Peyer's patch (tissue), 4 donors: ENCODE measurements at regions not wholly inside any gene's neighbourhood (a gene's known extent, or its start where the extent isn't known, plus 50 kb on each side); places are given as distances from the start of the nearest gene placed in this dataset.

Source experiments
- DNase-seq, 3 donors: peaks; one replicate each; pipeline ENCODE4 v3.0.0-alpha.2; 2017 to 2019
- H3K27ac ChIP-seq, 4 donors: fragments of 200-600 bp; sonication (generic); one replicate each; pipeline ENCODE4 v1.5.1; 2016 to 2019
- H3K27me3 ChIP-seq, 2 donors: fragments of 200-600 bp; sonication (generic); one replicate each; pipeline ENCODE4 v1.5.1; 2019
- H3K36me3 ChIP-seq, 3 donors: fragments of 200-600 bp; sonication (generic); one replicate each; pipeline ENCODE4 v1.5.1; 2016 to 2019
- H3K4me1 ChIP-seq, 4 donors: fragments of 200-600 bp; sonication (generic); one replicate each; pipeline ENCODE4 v1.5.1; 2016 to 2019
- H3K4me3 ChIP-seq, 4 donors: fragments of 200-600 bp; sonication (generic); 1 replicate in 3 of 4; 2 replicates in 1 of 4; pipeline ENCODE4 v1.5.1; 2016 to 2019; ENCODE audit warnings: mild to moderate bottlenecking in 1 of 4
- H3K9me3 ChIP-seq, 4 donors: fragments of 200-600 bp; sonication (generic); one replicate each; pipeline ENCODE4 v1.5.1; 2016 to 2019; ENCODE audit warnings: mild to moderate bottlenecking in 1 of 4
- POLR2A ChIP-seq, 2 donors: fragments of 450-650 bp; IDR thresholded peaks; one replicate each; pipeline ENCODE4 v1.5.1; 2017; ENCODE audit warnings: antibody characterized with exemption in 2 of 2, mild to moderate bottlenecking in 2 of 2, moderate library complexity in 2 of 2
- TF ChIP-seq, protein P1 (sequence below), 6 experiments: fragments of 450-650 bp in 4 of 6; fragments of 200-600 bp in 2 of 6; sonication (generic) in 1 of 6; IDR thresholded peaks; one replicate each; pipeline ENCODE4 v1.5.1; 2017 to 2019; ENCODE audit warnings: antibody characterized with exemption in 6 of 6, mild to moderate bottlenecking in 3 of 6, moderate library complexity in 1 of 6

DNA sequence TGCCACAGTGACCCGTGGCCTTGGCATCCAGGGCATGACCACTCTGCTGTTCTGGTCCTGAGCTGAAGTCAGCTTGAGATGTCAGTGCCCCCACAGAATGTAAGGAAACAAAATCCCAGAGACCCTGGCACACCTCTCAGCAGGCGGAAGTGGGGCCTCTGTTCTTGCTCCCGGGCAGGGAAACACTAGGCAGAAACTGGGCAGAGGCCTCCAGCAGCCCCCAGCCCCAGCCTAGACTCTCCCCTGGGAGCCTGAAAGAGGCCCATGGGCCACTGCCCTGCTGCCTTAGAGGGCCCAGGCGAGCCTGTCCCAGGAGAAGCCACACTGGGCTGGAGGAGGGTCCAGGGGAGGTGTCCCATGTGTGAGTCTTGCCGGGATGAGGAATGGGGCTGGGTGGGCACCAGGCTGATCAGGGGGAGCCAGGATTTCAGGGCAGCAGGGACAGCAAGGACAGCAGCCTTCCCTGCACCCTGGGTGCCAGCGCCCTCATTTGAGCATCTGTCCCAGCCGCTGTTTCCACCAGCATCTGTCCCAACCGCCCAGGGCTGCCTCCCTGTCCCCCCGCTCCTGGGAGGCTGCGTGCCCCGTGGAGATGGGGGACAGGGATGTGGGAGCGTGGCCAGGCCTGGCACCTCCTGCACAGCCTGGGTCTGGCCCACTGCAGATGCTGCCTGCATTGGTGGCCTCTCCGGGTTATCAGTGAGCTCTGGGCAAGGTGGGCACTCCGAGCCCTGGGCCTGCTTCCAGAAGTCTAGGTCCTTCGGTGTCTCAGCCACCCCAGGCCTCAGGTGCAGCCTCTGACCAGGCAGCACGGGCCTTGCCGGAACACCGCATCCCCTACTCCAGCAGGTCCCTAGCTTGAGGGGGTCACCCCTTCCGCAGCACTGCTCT is 1072.4 kb downstream of the BRD1 start:
- Histone ChIP-seq H3K4me3 (no peak overlapping the region), H3K36me3 (no peaks in the 10 kb centered on the region), H3K27me3 (no peaks in the 10 kb centered on the region), H3K9me3 (no peaks in the 10 kb centered on the region), H3K27ac (no peak overlapping the region), H3K4me1 (no peaks in the 10 kb centered on the region)
- DNase-seq, result peak; percentile 5 to 27 (median 26)
- no peak for TF ChIP-seq POLR2A (IDR thresholded peaks at IDR 0.05)
- TF ChIP-seq, protein P1, sequence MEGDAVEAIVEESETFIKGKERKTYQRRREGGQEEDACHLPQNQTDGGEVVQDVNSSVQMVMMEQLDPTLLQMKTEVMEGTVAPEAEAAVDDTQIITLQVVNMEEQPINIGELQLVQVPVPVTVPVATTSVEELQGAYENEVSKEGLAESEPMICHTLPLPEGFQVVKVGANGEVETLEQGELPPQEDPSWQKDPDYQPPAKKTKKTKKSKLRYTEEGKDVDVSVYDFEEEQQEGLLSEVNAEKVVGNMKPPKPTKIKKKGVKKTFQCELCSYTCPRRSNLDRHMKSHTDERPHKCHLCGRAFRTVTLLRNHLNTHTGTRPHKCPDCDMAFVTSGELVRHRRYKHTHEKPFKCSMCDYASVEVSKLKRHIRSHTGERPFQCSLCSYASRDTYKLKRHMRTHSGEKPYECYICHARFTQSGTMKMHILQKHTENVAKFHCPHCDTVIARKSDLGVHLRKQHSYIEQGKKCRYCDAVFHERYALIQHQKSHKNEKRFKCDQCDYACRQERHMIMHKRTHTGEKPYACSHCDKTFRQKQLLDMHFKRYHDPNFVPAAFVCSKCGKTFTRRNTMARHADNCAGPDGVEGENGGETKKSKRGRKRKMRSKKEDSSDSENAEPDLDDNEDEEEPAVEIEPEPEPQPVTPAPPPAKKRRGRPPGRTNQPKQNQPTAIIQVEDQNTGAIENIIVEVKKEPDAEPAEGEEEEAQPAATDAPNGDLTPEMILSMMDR (IDR thresholded peaks at IDR 0.05), result no peak

GRCh38 chr22:48754611-48755058 is 1073.0 kb downstream of the BRD1 start:
- Histone ChIP-seq H3K27ac (no peak overlapping the region), H3K4me3 (no peak overlapping the region), H3K36me3 (no peaks in the 10 kb centered on the region), H3K27me3 (no peaks in the 10 kb centered on the region), H3K9me3 (no peaks in the 10 kb centered on the region), H3K4me1 (no peaks in the 10 kb centered on the region)
- DNase-seq, result peak; percentile 5 to 34 (median 17)
- TF ChIP-seq, protein P1 (IDR thresholded peaks at IDR 0.05), result no peak
- no peak for TF ChIP-seq POLR2A (IDR thresholded peaks at IDR 0.05)

DNA sequence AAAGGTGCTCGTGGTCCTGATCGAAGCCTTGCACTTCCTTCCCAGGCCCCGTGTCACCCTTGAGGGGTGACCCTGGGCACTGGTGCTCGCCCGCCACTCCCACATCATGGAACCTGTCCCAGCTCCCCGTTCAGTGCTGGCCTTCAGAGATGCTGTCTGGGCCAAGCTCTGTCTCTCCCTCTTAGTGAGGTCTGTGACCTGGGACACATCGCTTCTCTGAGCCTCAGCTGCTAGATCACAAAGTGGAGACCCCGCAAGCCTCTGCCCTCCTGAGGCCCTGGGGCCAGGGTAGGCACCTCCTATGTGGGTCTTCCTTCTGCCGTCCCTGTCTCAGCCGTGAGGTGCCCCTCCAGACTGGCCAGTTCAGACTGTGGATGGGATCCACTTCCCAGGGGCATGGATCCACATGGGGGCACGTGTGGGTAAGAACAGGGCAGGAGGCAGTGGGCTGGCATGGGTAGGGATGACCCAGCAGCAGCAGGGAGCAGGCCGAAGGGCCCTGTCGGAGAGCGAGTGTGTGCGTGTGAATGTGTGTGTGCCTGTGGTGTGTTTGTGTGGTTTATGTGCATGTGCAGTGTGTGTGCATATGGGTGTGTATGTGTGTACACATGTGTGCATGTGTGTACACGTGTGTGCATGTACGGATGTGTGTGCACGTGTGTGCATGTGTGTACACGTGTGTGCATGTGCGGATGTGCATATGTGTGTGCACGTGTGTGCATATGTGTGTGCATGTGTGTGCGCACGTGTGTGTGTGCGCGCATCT is 1073.7 kb downstream of the BRD1 start:
- peak in 1 of 3 donors; percentile 38 for DNase-seq
- no peak overlapping the region for H3K27ac ChIP-seq
- no peaks in the 10 kb centered on the region for H3K9me3 ChIP-seq
- H3K4me3 ChIP-seq, result no peak overlapping the region
- H3K36me3 ChIP-seq, result no peaks in the 10 kb centered on the region
- H3K27me3 ChIP-seq, result no peaks in the 10 kb centered on the region
- H3K4me1 ChIP-seq, result no peaks in the 10 kb centered on the region
- no peak for TF ChIP-seq POLR2A (IDR thresholded peaks at IDR 0.05)

GRCh38 chr22:48753381-48753730 is 1074.3 kb downstream of the BRD1 start:
- H3K9me3 ChIP-seq, result no peaks in the 10 kb centered on the region
- H3K4me3 ChIP-seq, result no peak overlapping the region
- no peak overlapping the region for H3K27ac ChIP-seq
- H3K36me3 ChIP-seq, result no peaks in the 10 kb centered on the region
- H3K4me1 ChIP-seq, result no peaks in the 10 kb centered on the region
- no peaks in the 10 kb centered on the region for H3K27me3 ChIP-seq
- TF ChIP-seq, protein P1 (IDR thresholded peaks at IDR 0.05), result no peak
- no peak for TF ChIP-seq POLR2A (IDR thresholded peaks at IDR 0.05)
- DNase-seq, result peak in 1 of 3 donors; percentile 3

GRCh38 chr22:48752451-48753380 is 1075.0 kb downstream of the BRD1 start:
- H3K36me3 ChIP-seq, result no peaks in the 10 kb centered on the region
- DNase-seq, result no peak
- no peak overlapping the region for H3K27ac ChIP-seq
- H3K4me1 ChIP-seq, result no peaks in the 10 kb centered on the region
- H3K4me3 ChIP-seq, result no peak overlapping the region
- TF ChIP-seq POLR2A (IDR thresholded peaks at IDR 0.05), result no peak
- TF ChIP-seq, protein P1 (IDR thresholded peaks at IDR 0.05), result no peak
- H3K27me3 ChIP-seq, result no peaks in the 10 kb centered on the region
- H3K9me3 ChIP-seq, result no peaks in the 10 kb centered on the region
